SK-N-SH (cell line): ENCODE measurements at regions not wholly inside any gene's neighbourhood (a gene's known extent, or its start where the extent isn't known, plus 50 kb on each side); places are given as distances from the start of the nearest gene placed in this dataset.

ENCODE experiments used
- CTCF ChIA-PET: fragments of 300-600, 350-600 bp; formaldehyde crosslinking; extraction: SDS; loops from one replicate; lab custom pipeline; 2021; lab: Yijun Ruan, JAX
- POLR2A ChIA-PET: fragments of 350-600 bp; sonication (Branson Sonifier 250); formaldehyde crosslinking; extraction: SDS; loops from one replicate; lab custom pipeline; 2020; ENCODE audit warnings: antibody characterized with exemption, inconsistent platforms; lab: Yijun Ruan, JAX
- DNase-seq: peaks from one replicate; pipeline ENCODE4 v3.0.0; 2012
- H2AFZ ChIP-seq: fragments of 200-600 bp; sonication (generic); 2 replicates; pipeline ENCODE4 v1.8.1; 2016; ENCODE audit warnings: antibody characterized with exemption, mild to moderate bottlenecking, low read depth
- H3F3A ChIP-seq: fragments of 200-600 bp; sonication (generic); replicated peaks from 2 replicates; pipeline ENCODE3; 2016; ENCODE audit warnings: antibody characterized with exemption, mild to moderate bottlenecking; ENCODE audit not compliant: insufficient read depth
- H3K27ac ChIP-seq, 2 experiments: fragments of 200-500 bp in 1 of 2; fragments of 200-600 bp in 1 of 2; sonication (Bioruptor generic) in 1 of 2; sonication (generic), shearing (Covaris generic) in 1 of 2; 2 replicates each; pipeline versions ENCODE4 v1.5.1 to v1.6.1; 2014 to 2016; ENCODE audit warnings: low read depth in 2 of 2, inconsistent platforms in 1 of 2, low read length in 1 of 2, mild to moderate bottlenecking in 1 of 2, mixed read lengths in 1 of 2
- H3K27me3 ChIP-seq: fragments of 200-600 bp; sonication (generic), shearing (Covaris generic); 2 replicates; pipeline ENCODE4 v1.6.1; 2016; ENCODE audit warnings: mixed run types; ENCODE audit not compliant: insufficient read depth
- H3K36me3 ChIP-seq, 2 experiments: fragments of 200-500 bp in 1 of 2; fragments of 200-600 bp in 1 of 2; sonication (Bioruptor generic) in 1 of 2; sonication (generic) in 1 of 2; replicated peaks in 1 of 2; 2 replicates each; pipeline versions ENCODE3 to v1.5.1; 2014 to 2016; ENCODE audit warnings: low read length in 1 of 2, mild to moderate bottlenecking in 1 of 2; ENCODE audit not compliant: insufficient read depth in 2 of 2, control insufficient read depth in 1 of 2
- H3K4me1 ChIP-seq, 2 experiments: fragments of 200-500 bp in 1 of 2; fragments of 200-600 bp in 1 of 2; sonication (Bioruptor generic) in 1 of 2; sonication (generic), shearing (Covaris generic) in 1 of 2; 2 replicates each; pipeline versions ENCODE4 v1.5.1 to v1.6.1; 2014 to 2016; ENCODE audit warnings: low read depth in 1 of 2, low read length in 1 of 2, mixed run types in 1 of 2; ENCODE audit not compliant: insufficient read depth in 2 of 2, control insufficient read depth in 1 of 2
- H3K4me2 ChIP-seq: fragments of 200-600 bp; sonication (generic), shearing (Covaris generic); 2 replicates; pipeline ENCODE4 v1.6.1; 2017; ENCODE audit warnings: mixed run types
- H3K4me3 ChIP-seq, 2 experiments: fragments of 200-500 bp in 1 of 2; fragments of 200-600 bp in 1 of 2; sonication (Bioruptor generic) in 1 of 2; sonication (generic), shearing (Covaris generic) in 1 of 2; 2 replicates each; pipeline versions ENCODE4 v1.5.1 to v1.8.1; 2014 to 2016; ENCODE audit warnings: low read depth in 2 of 2, inconsistent platforms in 1 of 2, low read length in 1 of 2, mild to moderate bottlenecking in 1 of 2, mixed read lengths in 1 of 2, moderate library complexity in 1 of 2
- H3K79me2 ChIP-seq: fragments of 200-600 bp; sonication (generic); 2 replicates; pipeline ENCODE4 v1.8.1; 2017; ENCODE audit warnings: mild to moderate bottlenecking; ENCODE audit not compliant: insufficient read depth
- H3K9ac ChIP-seq: fragments of 200-600 bp; sonication (generic); 2 replicates; pipeline ENCODE4 v1.6.1; 2017; ENCODE audit warnings: mixed run types
- H3K9me2 ChIP-seq: fragments of 200-600 bp; sonication (generic); 2 replicates; pipeline ENCODE4 v1.6.1; 2017; ENCODE audit warnings: mixed run types
- H3K9me3 ChIP-seq: fragments of 200-600 bp; sonication (generic); 2 replicates; pipeline ENCODE4 v1.6.1; 2017; ENCODE audit warnings: mixed run types, mild to moderate bottlenecking, moderate library complexity
- H4K20me1 ChIP-seq: fragments of 200-600 bp; sonication (generic); 2 replicates; pipeline ENCODE4 v1.6.1; 2017; ENCODE audit warnings: mild to moderate bottlenecking, mixed run types; ENCODE audit not compliant: insufficient read depth
- FOSL2 ChIP-seq: IDR thresholded peaks from 2 replicates; pipeline ENCODE4 v1.4.0; 2012; ENCODE audit warnings: low read depth, mild to moderate bottlenecking, moderate library complexity, borderline replicate concordance
- GABPA ChIP-seq: IDR thresholded peaks from 2 replicates; pipeline ENCODE4 v1.4.0; 2012; ENCODE audit warnings: low read depth, mild to moderate bottlenecking
- JUND ChIP-seq: IDR thresholded peaks from 2 replicates; pipeline ENCODE4 v1.4.0; 2012
- MEF2A ChIP-seq: IDR thresholded peaks from 2 replicates; pipeline ENCODE4 v1.4.0; 2012; ENCODE audit warnings: low read depth, borderline replicate concordance
- RAD21 ChIP-seq: IDR thresholded peaks from 2 replicates; pipeline ENCODE4 v1.6.1; 2012; ENCODE audit warnings: mild to moderate bottlenecking, low read length
- RCOR1 ChIP-seq: fragments of 150-350 bp; IDR thresholded peaks from 2 replicates; pipeline ENCODE4 v1.6.1; 2017; ENCODE audit warnings: antibody characterized with exemption, low read length
- TCF12 ChIP-seq: IDR thresholded peaks from 2 replicates; pipeline ENCODE4 v1.4.0; 2012
- TEAD4 ChIP-seq: IDR thresholded peaks from 2 replicates; pipeline ENCODE4 v1.4.0; 2012; ENCODE audit warnings: mild to moderate bottlenecking, borderline replicate concordance; ENCODE audit not compliant: insufficient read depth
- USF1 ChIP-seq: IDR thresholded peaks from 2 replicates; pipeline ENCODE4 v1.4.0; 2012; ENCODE audit warnings: low read depth, borderline replicate concordance
- USF2 ChIP-seq: fragments of 150-350 bp; IDR thresholded peaks from 2 replicates; pipeline ENCODE4 v1.6.1; 2017; ENCODE audit warnings: antibody characterized with exemption, low read length, low read depth, borderline replicate concordance
- WGBS: methylation state at CpG from one replicate; pipeline ENCODE4 v1.1.6; 2017; ENCODE audit warnings: low lambda C conversion rate; 5-methylcytosine and 5-hydroxymethylcytosine counted together
- TF ChIP-seq, protein P1 (sequence below): fragments of 150-350 bp; IDR thresholded peaks from 2 replicates; pipeline ENCODE4 v1.6.1; 2016; ENCODE audit warnings: mild to moderate bottlenecking, low read depth, low read length
- TF ChIP-seq, protein P2 (sequence below): IDR thresholded peaks from 2 replicates; pipeline ENCODE4; 2012
- TF ChIP-seq, protein P3 (sequence below): fragments of 200-600 bp; sonication (generic); IDR thresholded peaks from 2 replicates; pipeline ENCODE4 v1.6.1; 2017; ENCODE audit warnings: antibody characterized with exemption, mild to moderate bottlenecking, moderate library complexity

DNA sequence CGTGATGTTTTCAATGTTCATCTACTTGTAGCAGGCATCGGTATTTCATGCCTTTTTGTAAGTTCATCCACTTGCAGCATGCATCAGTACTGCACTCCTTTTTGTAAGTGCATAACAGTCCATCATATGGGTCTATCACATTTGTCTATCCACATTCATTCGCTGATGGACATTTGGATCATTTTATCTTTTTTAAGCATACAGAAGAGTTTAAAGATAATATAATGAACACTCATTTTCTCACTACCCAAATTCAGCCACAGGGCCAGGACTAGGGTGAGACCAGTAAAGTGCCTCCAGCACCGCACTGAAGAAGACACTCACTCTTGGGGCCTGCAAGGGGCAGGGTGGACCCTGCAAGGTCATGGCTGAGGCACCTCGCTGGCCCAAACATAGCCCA lies 309.6 kb downstream of the UACA start:
- H3K4me1 ChIP-seq, result no peaks in the 10 kb centered on the region; a peak in 1 of 4 replicates
- H3K79me2 ChIP-seq, result no peaks in the 10 kb centered on the region
- H4K20me1 ChIP-seq, result no peaks in the 10 kb centered on the region
- H3K27ac ChIP-seq, result no peak overlapping the region
- H3K9me2 ChIP-seq, result no peaks in the 10 kb centered on the region
- no peak overlapping the region for H3K4me2 ChIP-seq
- no peaks in the 10 kb centered on the region for H3K36me3 ChIP-seq
- 75% methylated on average over 5 of the region's 5 CpGs for WGBS
- DNase-seq, result no peak
- H3K9me3 ChIP-seq, result no peaks in the 10 kb centered on the region
- H2AFZ ChIP-seq, result no peak overlapping the region
- no peak overlapping the region for H3K4me3 ChIP-seq
- H3K27me3 ChIP-seq, result no peaks in the 10 kb centered on the region
- no peak for TF ChIP-seq GABPA
- no peak for TF ChIP-seq FOSL2
- no peak for TF ChIP-seq USF1
- TF ChIP-seq, protein P1, sequence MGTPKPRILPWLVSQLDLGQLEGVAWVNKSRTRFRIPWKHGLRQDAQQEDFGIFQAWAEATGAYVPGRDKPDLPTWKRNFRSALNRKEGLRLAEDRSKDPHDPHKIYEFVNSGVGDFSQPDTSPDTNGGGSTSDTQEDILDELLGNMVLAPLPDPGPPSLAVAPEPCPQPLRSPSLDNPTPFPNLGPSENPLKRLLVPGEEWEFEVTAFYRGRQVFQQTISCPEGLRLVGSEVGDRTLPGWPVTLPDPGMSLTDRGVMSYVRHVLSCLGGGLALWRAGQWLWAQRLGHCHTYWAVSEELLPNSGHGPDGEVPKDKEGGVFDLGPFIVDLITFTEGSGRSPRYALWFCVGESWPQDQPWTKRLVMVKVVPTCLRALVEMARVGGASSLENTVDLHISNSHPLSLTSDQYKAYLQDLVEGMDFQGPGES, result no peak
- TF ChIP-seq TCF12, result no peak
- no peak for TF ChIP-seq TEAD4
- TF ChIP-seq USF2, result no peak
- TF ChIP-seq, protein P2, sequence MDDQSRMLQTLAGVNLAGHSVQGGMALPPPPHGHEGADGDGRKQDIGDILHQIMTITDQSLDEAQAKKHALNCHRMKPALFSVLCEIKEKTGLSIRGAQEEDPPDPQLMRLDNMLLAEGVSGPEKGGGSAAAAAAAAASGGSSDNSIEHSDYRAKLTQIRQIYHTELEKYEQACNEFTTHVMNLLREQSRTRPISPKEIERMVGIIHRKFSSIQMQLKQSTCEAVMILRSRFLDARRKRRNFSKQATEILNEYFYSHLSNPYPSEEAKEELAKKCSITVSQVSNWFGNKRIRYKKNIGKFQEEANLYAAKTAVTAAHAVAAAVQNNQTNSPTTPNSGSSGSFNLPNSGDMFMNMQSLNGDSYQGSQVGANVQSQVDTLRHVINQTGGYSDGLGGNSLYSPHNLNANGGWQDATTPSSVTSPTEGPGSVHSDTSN, result no peak
- TF ChIP-seq RAD21, result no peak
- no peak for TF ChIP-seq RCOR1
- TF ChIP-seq, protein P3, sequence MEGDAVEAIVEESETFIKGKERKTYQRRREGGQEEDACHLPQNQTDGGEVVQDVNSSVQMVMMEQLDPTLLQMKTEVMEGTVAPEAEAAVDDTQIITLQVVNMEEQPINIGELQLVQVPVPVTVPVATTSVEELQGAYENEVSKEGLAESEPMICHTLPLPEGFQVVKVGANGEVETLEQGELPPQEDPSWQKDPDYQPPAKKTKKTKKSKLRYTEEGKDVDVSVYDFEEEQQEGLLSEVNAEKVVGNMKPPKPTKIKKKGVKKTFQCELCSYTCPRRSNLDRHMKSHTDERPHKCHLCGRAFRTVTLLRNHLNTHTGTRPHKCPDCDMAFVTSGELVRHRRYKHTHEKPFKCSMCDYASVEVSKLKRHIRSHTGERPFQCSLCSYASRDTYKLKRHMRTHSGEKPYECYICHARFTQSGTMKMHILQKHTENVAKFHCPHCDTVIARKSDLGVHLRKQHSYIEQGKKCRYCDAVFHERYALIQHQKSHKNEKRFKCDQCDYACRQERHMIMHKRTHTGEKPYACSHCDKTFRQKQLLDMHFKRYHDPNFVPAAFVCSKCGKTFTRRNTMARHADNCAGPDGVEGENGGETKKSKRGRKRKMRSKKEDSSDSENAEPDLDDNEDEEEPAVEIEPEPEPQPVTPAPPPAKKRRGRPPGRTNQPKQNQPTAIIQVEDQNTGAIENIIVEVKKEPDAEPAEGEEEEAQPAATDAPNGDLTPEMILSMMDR, result no peak
- TF ChIP-seq MEF2A, result no peak
- TF ChIP-seq JUND, result no peak
- TF ChIP-seq, all 33 proteins: peak for 0
- POLR2A ChIA-PET, result no interaction called here
- CTCF ChIA-PET, result no interaction called here
- no peaks in the 10 kb centered on the region for H3F3A ChIP-seq
- no peak overlapping the region for H3K9ac ChIP-seq
